ENCODE measurements at regions not wholly inside any gene's neighbourhood (a gene's known extent, or its start where the extent isn't known, plus 50 kb on each side); places are given as distances from the start of the nearest gene placed in this dataset.

- TF ChIP-seq, protein P1, sequence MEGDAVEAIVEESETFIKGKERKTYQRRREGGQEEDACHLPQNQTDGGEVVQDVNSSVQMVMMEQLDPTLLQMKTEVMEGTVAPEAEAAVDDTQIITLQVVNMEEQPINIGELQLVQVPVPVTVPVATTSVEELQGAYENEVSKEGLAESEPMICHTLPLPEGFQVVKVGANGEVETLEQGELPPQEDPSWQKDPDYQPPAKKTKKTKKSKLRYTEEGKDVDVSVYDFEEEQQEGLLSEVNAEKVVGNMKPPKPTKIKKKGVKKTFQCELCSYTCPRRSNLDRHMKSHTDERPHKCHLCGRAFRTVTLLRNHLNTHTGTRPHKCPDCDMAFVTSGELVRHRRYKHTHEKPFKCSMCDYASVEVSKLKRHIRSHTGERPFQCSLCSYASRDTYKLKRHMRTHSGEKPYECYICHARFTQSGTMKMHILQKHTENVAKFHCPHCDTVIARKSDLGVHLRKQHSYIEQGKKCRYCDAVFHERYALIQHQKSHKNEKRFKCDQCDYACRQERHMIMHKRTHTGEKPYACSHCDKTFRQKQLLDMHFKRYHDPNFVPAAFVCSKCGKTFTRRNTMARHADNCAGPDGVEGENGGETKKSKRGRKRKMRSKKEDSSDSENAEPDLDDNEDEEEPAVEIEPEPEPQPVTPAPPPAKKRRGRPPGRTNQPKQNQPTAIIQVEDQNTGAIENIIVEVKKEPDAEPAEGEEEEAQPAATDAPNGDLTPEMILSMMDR (IDR thresholded peaks at IDR 0.05), result no peak
- TF ChIP-seq EZH2 (IDR thresholded peaks at IDR 0.05; ENCODE audit: borderline replicate concordance, insufficient read depth, low read depth, low read length, poor library complexity, severe bottlenecking), result no peak
These were observed 603.9 kb downstream of the TRHDE start for GRCh38 chr12:72876092-72876491.

Data from B cell (primary cell).